NOMO-1 treated with DMSO at 0.1 percent for 48 hours (cell line): ENCODE measurements at regions not wholly inside any gene's neighbourhood (a gene's known extent, or its start where the extent isn't known, plus 50 kb on each side); places are given as distances from the start of the nearest gene placed in this dataset.
"Not testable (repeated sequence)": the region's sequence is repeated elsewhere in the genome, so short reads cannot be mapped to it uniquely, and the experiment has no call there.

Experiments used
- DNase-seq: peaks from one replicate; lab custom pipeline; 2025; ENCODE audit not compliant: unreplicated experiment; lab: John Stamatoyannopoulos, UW

DNA sequence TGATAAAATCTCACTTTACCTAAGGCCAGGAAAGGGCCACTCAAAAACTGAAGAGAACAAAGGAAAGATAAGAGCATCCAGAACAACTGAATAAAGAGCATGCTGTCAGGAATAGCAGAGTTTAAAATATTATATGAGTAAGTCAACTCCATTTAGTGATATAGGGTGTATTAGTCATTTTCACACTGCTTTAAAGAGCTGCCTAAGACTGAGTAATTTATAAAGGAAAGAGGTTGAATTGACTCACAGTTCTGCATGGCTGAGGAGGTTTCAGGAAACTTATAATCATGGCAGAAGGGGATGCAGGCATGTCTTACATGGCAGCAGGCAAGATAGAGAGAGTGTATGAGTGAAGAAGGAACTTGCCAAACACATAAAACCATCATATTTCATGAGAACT lies 778.0 kb upstream of the NECTIN3 start:
- no peak for DNase-seq

DNA sequence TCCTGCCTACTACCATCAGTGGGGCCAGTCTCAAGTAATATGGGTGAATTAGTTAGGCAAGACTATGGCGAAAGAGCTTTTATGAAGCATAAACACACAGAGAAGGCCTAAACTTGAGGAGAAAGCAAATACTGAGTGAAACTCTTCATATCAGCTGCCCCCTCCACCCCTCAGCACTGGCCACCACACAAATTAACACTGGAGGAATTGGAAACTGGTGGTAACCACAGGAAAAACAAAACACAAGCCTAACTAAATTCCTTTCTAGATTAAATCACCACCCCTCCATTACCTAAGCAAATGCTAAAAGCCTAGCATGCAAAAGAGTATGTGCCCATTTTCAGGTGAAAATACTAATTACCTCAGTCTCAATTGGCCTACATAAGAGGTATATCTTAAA lies 774.7 kb upstream of the NECTIN3 start:
- DNase-seq = peak; percentile 17

DNA sequence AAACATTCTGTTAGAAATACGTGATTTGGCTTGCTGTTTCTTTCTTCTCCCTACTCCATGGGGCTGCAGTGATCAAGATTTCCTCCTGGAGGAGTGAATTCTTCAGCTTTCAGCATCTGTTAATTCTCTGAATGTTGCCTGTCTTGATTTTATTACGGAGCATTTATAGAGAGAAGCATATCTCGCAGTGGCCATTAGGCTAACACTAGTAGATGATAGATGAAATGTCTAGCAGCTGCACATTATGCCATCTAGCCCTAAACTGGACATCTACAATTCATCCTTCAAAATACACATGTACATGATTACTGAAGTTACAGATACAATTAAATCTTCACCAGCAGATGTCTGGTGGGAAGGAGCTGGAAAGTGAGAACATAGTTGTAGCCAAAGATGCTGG lies 769.8 kb upstream of the NECTIN3 start:
- no peak for DNase-seq

DNA sequence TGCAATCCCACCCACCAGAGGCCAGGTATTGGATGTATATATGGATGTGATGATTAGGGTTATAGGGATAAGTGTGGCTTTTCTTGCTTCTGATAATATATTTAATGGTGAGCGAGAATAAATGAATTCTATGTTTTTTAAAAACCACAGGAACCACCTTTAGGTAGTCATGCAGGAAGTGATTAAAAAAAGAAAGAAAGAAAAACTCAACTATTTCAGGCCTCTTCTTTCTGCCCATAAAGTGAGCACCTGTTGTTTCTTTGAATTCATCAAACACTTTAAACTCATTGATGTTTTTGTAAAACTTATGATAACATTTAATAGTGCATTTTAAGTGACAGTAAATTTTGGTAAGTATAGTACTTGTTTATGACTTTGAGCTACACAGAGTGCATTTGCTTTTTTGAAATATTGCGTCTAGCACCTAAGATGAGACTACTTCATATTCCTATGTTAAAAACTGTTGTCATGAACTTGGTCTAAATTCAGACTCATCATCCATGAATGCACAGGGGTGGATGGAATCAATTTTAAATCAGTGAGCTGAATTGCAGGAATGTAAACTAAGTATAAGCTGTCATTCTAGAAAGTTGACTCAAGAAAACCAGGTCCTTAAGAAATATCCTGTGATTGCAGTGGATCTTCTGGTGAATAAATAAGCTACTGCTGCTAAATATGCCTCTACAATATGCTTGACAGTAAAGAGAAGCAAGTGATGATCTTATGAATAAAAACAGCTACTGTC lies 764.4 kb upstream of the NECTIN3 start:
- DNase-seq = no peak

DNA sequence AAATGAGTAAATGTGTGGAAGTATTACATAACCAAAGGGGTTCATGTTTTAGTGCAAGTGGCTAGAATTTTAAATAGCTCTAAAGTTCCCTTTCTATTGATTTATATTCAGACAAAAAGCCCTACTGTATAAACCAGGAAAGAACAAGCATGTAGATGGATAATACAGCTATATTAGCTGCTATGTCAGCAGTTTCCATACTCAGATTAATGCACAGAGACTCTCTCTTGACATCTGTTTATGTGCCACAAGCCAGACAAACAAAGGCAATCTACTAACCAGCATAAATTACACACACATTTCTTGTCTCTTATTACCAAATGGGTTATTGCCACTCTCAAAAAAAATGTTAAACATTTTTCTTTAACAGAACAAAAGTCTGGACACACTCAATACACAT lies 760.1 kb upstream of the NECTIN3 start:
- DNase-seq = peak; percentile 84

DNA sequence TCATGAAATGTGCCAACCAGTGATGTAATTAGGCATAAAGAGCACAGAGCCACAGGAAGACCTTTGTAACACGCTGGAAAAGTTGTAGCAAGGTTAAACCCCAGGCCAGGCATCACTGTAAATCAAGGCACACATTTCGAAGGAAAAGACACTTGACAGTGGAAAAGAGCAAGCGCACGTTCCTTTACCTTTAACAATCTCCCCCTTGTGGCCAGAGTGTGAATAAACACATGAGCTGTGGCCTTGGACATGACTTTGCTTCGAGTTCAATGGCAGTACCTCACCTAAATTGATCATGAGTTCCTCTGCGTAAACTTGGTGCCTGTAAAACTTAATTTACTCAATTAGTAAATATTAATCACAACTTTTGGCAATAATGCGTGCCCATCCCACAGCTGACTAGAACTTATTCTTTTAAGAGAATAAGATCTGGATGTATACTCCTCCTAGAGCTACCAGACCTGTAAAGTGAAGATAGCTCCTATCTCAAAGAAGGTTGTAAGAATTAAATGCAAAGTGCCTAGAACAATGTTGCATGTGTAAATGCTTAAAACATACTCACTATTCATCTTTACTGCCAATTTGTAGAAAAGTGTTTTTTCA lies 757.0 kb upstream of the NECTIN3 start:
- peak; percentile 52 for DNase-seq

DNA sequence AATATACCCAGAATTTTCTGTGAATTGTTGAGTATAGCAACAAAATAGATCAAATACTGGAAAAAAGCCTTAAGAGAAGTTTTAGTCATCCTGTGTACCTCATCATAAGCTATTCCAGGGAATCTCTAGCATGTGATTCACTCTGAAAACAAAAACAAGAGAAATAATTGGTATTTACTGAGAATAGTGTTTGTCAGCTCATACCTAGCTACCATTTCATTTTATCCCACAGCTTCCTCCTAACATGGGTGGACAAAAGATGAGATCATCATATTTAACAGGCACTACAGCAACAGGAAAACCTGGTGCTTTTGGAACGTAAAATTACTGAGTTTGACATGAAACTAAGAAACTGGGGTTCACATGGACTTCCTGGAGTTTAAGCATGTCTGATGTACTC lies 753.5 kb upstream of the NECTIN3 start:
- no peak for DNase-seq

DNA sequence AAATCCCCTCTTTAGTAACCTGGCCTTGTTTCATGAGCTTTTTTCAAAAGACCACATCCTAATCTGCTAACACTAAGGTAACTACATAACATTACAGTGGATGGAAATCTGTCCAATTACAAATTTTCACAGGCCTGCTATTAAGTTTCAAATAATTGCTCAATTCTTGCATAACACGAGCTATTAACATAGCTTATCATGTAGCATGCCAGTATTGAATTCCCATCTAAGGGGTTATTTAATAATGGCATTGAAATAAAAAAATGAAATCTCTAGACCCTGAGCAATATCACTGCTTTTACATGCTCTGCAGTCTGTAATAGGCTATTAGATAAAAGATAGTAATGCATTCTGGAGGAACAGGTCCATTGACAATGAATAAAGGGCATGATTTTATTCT lies 748.3 kb upstream of the NECTIN3 start:
- DNase-seq = no peak

DNA sequence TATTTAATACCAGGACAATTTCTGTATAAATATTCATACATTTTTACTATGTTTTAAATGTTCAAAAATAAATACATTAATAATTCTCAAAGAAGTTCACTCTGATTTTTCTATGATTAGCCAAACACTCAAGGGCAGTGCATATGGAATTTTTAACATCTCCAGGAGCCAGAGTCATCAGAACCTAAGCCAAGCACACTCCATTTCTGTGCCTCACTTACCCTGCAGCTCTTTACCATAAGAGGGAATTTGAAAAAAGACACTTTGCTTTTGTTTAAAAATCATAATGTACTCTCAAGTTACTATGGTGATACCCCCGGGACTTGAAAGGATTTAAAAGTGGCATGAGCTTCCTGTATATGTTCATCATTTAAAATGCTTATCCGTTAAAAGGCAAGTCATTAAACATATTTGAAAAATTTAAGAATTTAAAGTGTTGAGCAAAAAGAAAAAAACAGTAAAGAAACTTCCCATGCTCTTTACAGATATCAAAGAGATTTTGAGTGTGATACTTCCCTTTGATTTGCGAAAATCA lies 747.4 kb upstream of the NECTIN3 start:
- no peak for DNase-seq

DNA sequence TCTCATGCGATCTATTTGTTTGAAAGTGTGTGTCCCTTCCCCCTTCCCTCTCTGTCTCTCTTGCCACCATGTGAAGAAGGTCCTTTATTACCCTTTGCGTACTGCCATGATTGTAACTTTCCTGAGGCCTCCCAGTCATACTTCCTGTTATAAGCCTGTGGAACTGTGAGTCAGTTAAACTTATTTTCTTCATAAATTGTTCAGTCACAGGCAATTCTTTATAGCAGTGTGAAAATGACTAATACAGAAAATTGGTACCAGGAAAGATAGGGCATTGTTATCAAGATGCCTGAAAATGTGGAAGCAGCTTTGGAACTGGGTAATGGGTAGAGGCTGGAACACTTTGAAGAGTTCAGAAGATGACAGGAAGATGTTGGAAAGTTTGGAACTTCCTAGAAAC lies 743.7 kb upstream of the NECTIN3 start:
- DNase-seq = peak; percentile 0

DNA sequence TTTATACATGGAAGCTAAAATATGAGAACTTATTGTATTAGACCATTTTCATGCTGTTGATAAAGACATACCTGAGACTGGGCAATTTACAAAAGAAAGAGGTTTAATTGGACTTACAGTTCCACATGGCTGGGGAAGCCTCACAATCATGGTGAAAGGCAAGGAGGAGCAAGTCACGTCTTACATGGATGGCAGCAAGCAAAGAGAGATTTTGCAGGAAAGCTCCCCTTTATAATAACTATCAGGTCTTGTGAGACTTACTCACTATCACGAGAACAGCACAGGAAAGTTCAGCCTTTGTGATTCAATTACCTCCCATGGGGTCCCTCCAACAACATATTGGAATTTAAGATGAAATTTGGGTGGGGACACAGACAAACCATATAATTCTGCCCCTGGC lies 740.1 kb upstream of the NECTIN3 start:
- DNase-seq = not testable (repeated sequence)

DNA sequence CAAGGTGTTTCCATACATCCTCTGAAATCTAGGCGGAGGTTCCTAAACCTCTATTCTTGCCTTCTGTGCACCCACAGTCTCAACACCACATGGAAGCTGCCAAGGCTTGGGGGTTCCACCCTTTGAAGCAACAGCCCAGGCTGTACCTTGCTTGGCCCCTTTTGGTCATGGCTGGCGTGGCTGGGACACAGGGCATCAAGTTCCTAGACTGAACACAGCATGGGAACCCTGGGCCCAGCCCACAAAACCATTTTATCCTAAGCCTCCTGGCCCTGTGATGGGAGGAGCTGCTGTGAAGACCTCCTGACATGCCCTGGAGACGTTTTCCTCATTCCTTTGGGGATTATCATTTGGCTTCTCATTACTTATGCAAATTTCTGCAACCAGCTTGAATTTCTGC lies 739.0 kb upstream of the NECTIN3 start:
- DNase-seq = no peak

DNA sequence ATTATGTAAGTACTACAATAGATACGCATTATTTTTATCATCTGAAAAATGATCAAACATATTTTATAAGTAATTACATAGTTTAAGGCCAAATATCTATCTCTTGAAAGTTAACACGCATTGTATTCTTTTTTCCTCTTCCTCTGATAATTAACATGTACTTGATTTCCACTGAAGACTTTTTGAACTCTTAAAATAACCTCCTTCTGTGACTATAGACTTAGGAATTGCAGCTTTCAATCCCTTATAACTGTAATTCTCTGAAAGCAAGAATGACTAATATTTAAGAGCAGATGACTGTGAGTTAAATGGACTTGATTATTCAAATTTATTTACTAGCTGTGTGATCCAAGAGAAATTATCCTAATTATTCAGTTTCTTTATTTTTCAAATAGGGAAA lies 730.6 kb upstream of the NECTIN3 start:
- DNase-seq = no peak

DNA sequence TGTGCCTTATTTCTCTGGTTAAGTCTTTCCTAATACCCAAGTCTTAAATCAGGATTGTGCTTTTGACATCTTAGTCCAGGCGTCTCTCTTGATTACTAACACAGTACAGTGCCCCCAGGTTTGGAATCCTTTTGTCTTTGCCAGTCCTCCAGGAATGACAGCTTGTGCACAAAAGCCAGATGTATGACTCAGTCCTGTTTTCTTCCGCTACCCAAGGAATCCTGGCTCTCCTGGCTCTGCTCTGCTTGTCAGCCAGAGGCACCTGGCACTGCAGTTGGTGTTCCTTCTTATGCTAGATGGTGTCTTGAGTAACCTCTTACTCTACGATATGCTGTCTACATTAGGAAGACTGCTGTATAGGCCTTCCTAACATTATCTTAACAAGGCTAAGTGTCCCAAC lies 728.2 kb upstream of the NECTIN3 start:
- DNase-seq = no peak

DNA sequence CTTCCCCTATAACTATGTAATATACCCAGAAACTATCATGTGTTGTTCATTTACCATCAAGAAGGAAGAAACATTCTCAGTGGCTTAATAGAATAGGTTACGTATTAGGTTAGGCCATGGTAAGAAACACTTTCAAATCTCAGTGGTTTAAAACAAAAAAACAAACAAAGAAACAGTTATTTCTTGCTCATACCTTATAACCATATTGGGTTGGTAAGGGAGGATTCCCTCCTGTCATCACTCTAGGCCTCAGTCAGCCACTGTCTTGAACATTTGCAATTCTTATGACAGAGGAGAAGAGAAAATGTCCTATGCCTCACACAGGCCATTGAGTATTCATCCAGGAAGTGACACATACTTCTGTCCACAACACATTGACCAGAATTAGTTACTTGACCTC lies 727.7 kb upstream of the NECTIN3 start:
- DNase-seq = no peak

DNA sequence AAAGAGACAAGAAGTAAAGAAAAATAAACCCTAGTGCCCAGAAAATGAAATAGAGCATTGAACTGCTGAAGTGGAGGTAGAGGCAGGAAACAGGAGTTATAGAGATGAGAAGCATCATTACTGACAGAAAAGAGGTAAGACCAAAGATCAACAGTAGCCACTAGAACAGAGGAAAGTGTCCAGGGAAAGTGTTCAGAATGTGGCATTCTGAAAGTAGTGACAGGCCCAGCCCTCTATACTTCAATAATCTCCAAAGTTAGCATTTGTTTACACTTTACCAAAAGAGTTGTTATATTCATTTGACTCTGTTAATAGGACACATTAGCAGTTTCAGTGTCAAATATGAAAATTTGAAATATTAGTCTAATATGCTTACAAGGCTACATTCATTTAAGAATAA lies 727.1 kb upstream of the NECTIN3 start:
- DNase-seq = no peak

DNA sequence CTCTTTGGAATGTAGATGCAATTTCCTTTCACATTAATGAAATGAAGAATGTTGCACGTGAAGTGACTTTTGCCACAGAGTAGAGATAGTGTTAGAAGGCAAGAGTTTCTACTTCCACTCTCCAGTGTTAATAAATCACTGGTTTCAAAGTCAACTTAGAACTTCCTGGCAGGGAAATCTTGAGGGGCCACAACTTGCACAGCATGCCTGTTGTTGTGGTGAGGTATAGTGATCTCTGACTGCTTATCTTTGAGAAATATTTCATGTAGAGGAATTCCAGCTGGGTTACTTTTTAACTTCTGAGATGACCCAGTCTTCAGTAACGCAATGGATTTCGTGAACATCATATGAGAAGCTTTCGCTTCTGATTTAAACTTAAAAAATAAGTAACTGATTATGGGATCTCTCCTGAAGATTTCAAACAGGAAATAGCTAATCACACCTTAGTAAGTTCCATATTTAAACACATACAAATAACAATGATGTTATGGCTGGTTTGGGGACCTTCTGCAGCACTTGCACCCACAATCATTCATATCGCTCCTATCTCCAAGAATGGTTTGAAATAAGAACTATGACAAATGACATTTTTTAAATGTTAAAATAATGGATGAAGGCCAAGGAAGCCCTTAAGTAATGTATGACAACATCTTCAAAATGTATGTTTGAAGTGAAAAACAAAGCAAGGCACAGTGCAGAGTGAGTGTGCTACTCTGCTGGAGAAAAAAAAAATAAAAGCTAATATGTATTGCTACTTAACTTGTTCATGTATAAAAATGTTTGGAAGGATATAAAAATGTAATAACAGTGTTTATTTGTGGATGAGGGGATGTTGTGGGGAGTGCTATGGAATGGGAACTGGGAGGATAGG lies 726.5 kb upstream of the NECTIN3 start:
- DNase-seq = no peak

DNA sequence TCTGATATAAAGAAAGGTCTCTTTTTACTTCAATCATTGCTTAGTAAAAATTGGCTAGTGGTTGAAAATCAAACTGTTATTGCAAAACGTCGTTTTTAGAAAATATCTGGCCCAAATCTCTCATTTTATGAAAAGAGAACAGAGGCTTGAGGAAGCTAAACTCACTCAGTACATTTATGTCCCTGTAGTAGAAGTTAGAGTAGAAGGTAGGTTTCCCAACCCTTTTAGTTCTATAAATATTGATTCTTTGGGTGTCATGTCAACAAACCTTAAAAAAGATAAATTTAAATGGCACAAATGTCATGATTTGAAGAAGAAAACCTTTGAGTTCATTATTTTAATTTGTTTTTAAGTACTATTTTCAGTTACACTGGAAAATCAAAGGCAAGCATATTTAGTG lies 722.3 kb upstream of the NECTIN3 start:
- no peak for DNase-seq

DNA sequence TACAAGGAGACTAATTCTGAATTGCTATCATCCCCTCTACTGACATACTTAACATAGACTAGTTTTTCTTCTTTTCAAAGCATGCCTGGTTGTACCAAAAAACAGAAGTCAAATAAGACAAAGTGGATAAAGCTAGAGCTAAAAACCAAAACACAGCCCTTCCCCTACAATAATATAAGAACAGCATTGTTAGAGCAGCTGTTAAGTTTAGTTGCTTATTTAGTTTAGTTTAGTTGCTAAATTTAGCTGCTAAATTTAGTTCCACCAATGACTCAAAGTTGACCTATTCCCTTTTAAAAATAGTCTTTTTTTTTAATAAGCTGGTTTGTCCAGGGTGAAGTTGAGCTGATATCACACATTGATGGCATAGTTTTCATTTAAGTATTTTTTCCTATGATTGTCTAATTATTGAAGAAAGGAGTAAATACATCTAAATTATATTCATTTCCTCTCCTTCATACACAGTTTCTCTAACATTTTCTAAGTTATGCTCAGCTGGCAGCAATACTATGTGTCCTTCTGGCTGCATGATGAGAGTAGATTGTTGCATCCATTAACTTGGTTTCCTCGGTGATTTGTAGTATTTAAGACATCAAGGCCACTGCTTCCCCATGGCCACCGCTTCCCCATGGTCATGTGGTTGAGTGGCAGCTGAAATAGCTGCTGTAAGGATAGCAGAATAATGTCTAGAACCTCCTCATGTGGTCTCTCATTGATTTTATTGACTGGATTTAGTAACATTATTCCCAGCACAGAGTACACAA lies 718.6 kb upstream of the NECTIN3 start:
- no peak for DNase-seq

DNA sequence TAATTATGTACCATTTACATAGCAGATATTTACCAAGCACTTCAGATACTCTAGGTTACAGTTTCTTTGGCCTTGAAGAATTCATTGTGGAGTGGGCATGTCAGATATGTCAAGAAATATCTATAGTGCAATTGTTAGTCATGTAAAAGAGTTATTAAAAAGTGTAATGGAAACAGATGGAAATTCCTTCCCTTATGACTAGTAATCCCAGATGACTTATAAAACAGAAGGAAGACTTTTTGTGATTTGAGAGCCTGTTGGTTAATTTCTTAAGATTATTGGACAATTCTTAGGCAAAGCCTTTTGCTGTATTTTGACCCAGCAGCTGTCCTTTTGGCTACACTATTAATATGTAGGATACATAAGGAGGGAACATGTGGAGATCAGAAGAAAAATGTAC lies 708.9 kb upstream of the NECTIN3 start:
- DNase-seq = no peak

DNA sequence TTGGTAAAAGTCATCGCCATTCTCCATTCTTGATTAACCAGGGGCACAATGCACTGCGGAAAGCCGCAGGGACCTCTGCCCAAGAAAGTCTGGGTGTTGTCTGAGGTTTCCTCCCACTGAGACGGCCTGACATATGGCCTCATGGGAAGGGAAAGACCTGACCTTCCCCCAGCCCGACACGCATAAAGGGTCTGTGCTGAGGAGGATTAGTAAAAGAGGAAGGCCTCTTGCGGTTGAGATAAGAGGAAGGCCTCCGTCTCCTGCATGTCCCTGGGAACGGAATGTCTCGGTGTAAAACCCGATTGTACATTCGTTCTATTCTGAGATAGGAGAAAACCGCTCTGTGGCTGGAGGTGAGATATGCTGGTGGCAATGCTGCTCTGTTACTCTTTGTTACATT lies 704.3 kb upstream of the NECTIN3 start:
- DNase-seq = peak; percentile 41
